ENCODE measurements at regions not wholly inside any gene's neighbourhood (a gene's known extent, or its start where the extent isn't known, plus 50 kb on each side); places are given as distances from the start of the nearest gene placed in this dataset.

GRCh38 chr20:4095639-4096038 lies 53.0 kb upstream of the SMOX start:
- no peak for DNase-seq

GRCh38 chr20:4091490-4092479 lies 56.8 kb upstream of the SMOX start:
- peak; percentile 30 for DNase-seq

- DNase-seq: no peak
Measured at GRCh38 chr20:4090756-4091489, 57.7 kb upstream of the SMOX start.

- no peak for DNase-seq
Measured at GRCh38 chr20:4089756-4090487, 58.7 kb upstream of the SMOX start.

- DNase-seq: no peak
Measured at GRCh38 chr20:4088766-4089165, 59.9 kb upstream of the SMOX start.

GRCh38 chr20:4087923-4088322 lies 60.7 kb upstream of the SMOX start:
- no peak for DNase-seq

GRCh38 chr20:4086771-4087687 lies 61.6 kb upstream of the SMOX start:
- no peak for DNase-seq

- DNase-seq: no peak
Measured at GRCh38 chr20:4084721-4085120, 63.9 kb upstream of the SMOX start.

- no peak for DNase-seq
Measured at GRCh38 chr20:4084096-4084495, 64.5 kb upstream of the SMOX start.

- DNase-seq: no peak
Measured at GRCh38 chr20:4083098-4083865, 65.3 kb upstream of the SMOX start.

GRCh38 chr20:4082406-4083097 lies 66.1 kb upstream of the SMOX start:
- peak; percentile 13 for DNase-seq

- DNase-seq: no peak
Measured at GRCh38 chr20:4081421-4081820, 66.1 kb upstream of the RNF24 start.

GRCh38 chr20:4076671-4077070 lies 61.3 kb upstream of the RNF24 start:
- no peak for DNase-seq

GRCh38 chr20:4076033-4076432 lies 60.7 kb upstream of the RNF24 start:
- no peak for DNase-seq

- no peak for DNase-seq
Measured at GRCh38 chr20:4074877-4075455, 59.6 kb upstream of the RNF24 start.

GRCh38 chr20:4073852-4074741 lies 58.7 kb upstream of the RNF24 start:
- DNase-seq: no peak

GRCh38 chr20:4071178-4071693 lies 55.9 kb upstream of the RNF24 start:
- DNase-seq: no peak

GRCh38 chr20:4070323-4071177 lies 55.2 kb upstream of the RNF24 start:
- no peak for DNase-seq

All from stimulated activated CD4-positive, alpha-beta T cell treated with anti-CD3 and anti-CD28 coated beads, Interleukin-12 subunit alpha, Interleukin-12 subunit beta, amount 100 ng/mL, for 4 hours (primary cell).